ENCODE measurements at regions not wholly inside any gene's neighbourhood (a gene's known extent, or its start where the extent isn't known, plus 50 kb on each side); places are given as distances from the start of the nearest gene placed in this dataset.

GRCh38 chr14:53528185-53528671, 375.1 kb upstream of the DDHD1 start:
- peaks cover 17% of the 10 kb centered on the region for H3K4me1 Mint-ChIP-seq
- no peak for DNase-seq
- H3K36me3 Mint-ChIP-seq (ENCODE audit: low read depth): no peaks in the 10 kb centered on the region
- Histone ChIP-seq H3K27me3 (ENCODE audit: control insufficient read depth, insufficient read depth, low read length, poor library complexity, severe bottlenecking) (no peaks in the 10 kb centered on the region), H3K9ac (ENCODE audit: extremely low read depth, low read length, poor library complexity, severe bottlenecking) (no peak overlapping the region), H3K4me3 (ENCODE audit: low read length) (no peak overlapping the region), H3K36me3 (ENCODE audit: control insufficient read depth, insufficient read depth, low read length) (no peaks in the 10 kb centered on the region), H3K27ac (ENCODE audit: low read depth, low read length) (no peak overlapping the region), H3K4me1 (ENCODE audit: control insufficient read depth, insufficient read depth, low read length) (peaks cover 5% of the 10 kb centered on the region), H3K9me3 (ENCODE audit: control insufficient read depth, low read length) (no peaks in the 10 kb centered on the region)
- WGBS, 2 experiments (ENCODE audit: insufficient coverage in 1 of 2, insufficient read length in 1 of 2): 95% methylated on average over 2 of the region's 2 CpGs; no CpG with 5 or more reads in 1 of the 2 experiments
- no peaks in the 10 kb centered on the region for H3K27me3 Mint-ChIP-seq (ENCODE audit: insufficient read depth)
- no peak overlapping the region for H3K27ac Mint-ChIP-seq
- no peaks in the 10 kb centered on the region for H3K9me3 Mint-ChIP-seq
- no peak for TF ChIP-seq CTCF (conservative IDR thresholded peaks at IDR 0.05)
- H3K4me3 Mint-ChIP-seq: no peak overlapping the region

- H3K9me3 ChIP-seq (ENCODE audit: control insufficient read depth, low read length): peaks cover 7% of the 10 kb centered on the region
- Mint-ChIP-seq H3K27ac (no peak overlapping the region), H3K9me3 (peaks cover 5% of the 10 kb centered on the region), H3K4me3 (no peak overlapping the region), H3K27me3 (ENCODE audit: insufficient read depth) (no peaks in the 10 kb centered on the region), H3K4me1 (peaks cover 17% of the 10 kb centered on the region), H3K36me3 (ENCODE audit: low read depth) (no peaks in the 10 kb centered on the region)
- no peak overlapping the region for H3K27ac ChIP-seq (ENCODE audit: low read depth, low read length)
- no peaks in the 10 kb centered on the region for H3K27me3 ChIP-seq (ENCODE audit: control insufficient read depth, insufficient read depth, low read length, poor library complexity, severe bottlenecking)
- 78 to 100% methylated on average over 1 to 3 of the region's 3 CpGs for WGBS, 2 experiments (ENCODE audit: insufficient coverage in 1 of 2, insufficient read length in 1 of 2)
- H3K36me3 ChIP-seq (ENCODE audit: control insufficient read depth, insufficient read depth, low read length): no peaks in the 10 kb centered on the region
- DNase-seq: no peak
- H3K9ac ChIP-seq (ENCODE audit: extremely low read depth, low read length, poor library complexity, severe bottlenecking): no peak overlapping the region
- TF ChIP-seq CTCF (conservative IDR thresholded peaks at IDR 0.05): no peak
- no peak overlapping the region for H3K4me3 ChIP-seq (ENCODE audit: low read length)
- peaks cover 5% of the 10 kb centered on the region for H3K4me1 ChIP-seq (ENCODE audit: control insufficient read depth, insufficient read depth, low read length)
Measured at GRCh38 chr14:53526200-53526599, 373.1 kb upstream of the DDHD1 start.

GRCh38 chr14:53525608-53526007, 372.5 kb upstream of the DDHD1 start:
- Mint-ChIP-seq H3K4me1 (peaks cover 17% of the 10 kb centered on the region), H3K27ac (no peak overlapping the region), H3K36me3 (ENCODE audit: low read depth) (no peaks in the 10 kb centered on the region), H3K27me3 (ENCODE audit: insufficient read depth) (no peaks in the 10 kb centered on the region), H3K4me3 (no peak overlapping the region), H3K9me3 (peaks cover 5% of the 10 kb centered on the region)
- 86 to 92% methylated on average over 2 of the region's 2 CpGs for WGBS, 2 experiments (ENCODE audit: insufficient coverage in 1 of 2, insufficient read length in 1 of 2)
- Histone ChIP-seq H3K27me3 (ENCODE audit: control insufficient read depth, insufficient read depth, low read length, poor library complexity, severe bottlenecking) (no peaks in the 10 kb centered on the region), H3K27ac (ENCODE audit: low read depth, low read length) (no peak overlapping the region), H3K9me3 (ENCODE audit: control insufficient read depth, low read length) (peaks cover 7% of the 10 kb centered on the region), H3K4me3 (ENCODE audit: low read length) (no peak overlapping the region), H3K4me1 (ENCODE audit: control insufficient read depth, insufficient read depth, low read length) (peaks cover 5% of the 10 kb centered on the region), H3K9ac (ENCODE audit: extremely low read depth, low read length, poor library complexity, severe bottlenecking) (no peak overlapping the region), H3K36me3 (ENCODE audit: control insufficient read depth, insufficient read depth, low read length) (no peaks in the 10 kb centered on the region)
- TF ChIP-seq CTCF (conservative IDR thresholded peaks at IDR 0.05): no peak
- no peak for DNase-seq
